NCI-H82 treated with DMSO at 0.1 percent for 48 hours (cell line): ENCODE measurements at regions not wholly inside any gene's neighbourhood (a gene's known extent, or its start where the extent isn't known, plus 50 kb on each side); places are given as distances from the start of the nearest gene placed in this dataset.

Experiments
- DNase-seq: peaks from one replicate; lab custom pipeline; 2025; ENCODE audit not compliant: unreplicated experiment; lab: John Stamatoyannopoulos, UW

DNA sequence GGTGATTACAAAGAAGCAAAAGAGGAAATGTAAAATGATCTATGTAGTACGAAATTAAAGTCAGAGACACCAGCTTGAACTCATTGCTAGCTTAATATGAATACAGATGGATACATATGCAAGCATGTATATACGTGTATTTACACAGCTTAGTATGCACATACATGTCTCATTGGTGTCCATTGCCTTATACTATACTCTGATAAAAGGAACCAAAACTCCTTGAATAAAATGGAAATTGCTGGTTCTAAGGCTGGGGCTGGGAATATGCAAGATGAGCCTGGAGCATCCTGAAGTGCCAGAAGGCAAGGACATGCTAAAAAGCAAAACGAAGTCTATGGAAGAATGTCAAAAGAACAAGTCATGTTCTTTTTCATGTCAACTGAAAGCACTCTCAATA is 1424.4 kb upstream of the SLC39A10 start:
- DNase-seq: no peak

DNA sequence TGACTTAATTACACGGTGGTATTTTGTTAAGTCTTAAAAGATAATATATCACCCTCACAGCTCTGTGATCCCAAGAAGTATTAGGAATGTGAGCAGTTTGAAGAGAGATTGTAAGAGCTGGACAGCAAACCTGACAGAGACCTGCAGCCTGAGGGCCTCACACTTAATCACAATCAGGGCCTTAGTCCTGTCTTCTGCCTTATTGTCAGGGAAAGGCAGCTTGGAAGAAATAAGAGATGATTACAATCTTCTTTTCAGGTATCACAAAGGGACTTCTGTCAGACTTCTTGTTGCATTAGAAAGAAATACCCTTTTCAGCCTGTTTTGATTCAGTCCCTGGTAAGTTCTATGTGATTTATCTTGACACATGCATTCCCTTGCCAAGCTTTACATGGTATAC is 1433.8 kb upstream of the SLC39A10 start:
- no peak for DNase-seq

GRCh38 chr2:194214192-194214591 is 1442.8 kb upstream of the SLC39A10 start:
- no peak for DNase-seq

DNA sequence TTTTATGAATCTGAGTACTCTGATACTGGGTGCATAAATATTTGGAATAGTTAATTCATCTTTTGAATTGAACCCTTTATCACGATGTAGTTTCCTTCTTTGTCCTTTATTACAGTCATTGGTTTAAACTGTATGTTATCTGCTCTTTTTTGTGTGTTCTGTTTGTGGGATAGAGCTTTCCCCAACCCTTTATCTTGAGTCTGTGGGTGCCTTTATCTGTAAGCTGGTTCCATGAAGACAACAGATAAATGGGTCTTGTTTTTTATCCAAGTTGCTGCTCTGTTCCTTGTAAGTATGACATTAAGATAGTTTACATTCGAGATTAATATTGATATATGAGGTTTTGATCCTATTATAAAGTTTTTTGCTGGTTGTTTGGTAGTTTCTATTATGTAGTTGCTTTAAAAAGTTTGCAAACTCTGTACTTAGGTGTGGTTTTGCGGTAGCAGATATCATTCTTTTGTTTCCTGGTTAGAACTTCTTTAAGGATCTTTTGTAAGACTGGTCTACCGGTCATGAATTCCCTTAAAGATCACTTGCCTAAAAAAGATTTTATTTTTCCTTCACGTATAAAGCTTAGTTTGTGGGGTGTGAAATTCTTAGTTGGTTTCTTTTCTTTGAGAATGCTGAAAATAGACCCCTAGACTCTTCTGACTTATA is 1451.3 kb upstream of the SLC39A10 start:
- DNase-seq: no peak

DNA sequence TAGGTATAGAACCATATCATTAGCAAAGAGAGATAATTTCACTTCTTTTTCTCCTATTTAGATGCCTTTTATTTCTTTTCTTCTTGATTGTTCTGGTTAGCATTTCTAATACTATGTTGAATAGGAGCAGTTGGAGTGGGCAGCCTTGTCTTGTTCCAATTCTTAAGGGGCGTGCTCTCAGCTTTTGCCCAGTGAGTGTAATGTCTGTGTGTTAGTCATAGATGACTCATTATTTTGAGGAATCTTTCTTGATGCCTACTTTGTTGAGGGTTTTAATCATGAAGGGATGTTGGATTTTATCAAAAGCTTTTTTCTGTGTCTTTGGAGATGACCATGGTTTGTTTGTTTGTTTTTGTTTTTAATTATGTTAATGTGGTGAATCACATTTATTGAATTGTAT is 1453.1 kb upstream of the SLC39A10 start:
- DNase-seq: no peak

DNA sequence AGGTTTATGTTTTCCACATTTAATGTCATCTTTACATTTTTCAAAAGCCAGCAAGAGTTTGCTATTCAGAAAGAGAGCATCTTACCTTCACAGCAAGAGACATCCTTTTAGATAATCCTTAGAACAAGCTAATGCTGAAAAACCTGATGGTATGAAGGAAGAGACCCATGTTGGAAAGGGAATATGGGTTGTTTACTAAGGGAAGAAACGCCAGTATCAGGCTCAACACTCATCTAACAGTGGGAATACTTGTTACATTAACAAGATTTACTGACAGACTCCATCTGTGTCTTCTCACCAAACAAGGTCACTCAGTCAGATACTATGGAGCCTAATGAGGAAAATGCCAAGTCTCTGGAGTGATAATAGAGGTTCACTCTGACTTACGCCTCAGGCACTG is 1474.1 kb upstream of the SLC39A10 start:
- DNase-seq: peak; percentile 13

DNA sequence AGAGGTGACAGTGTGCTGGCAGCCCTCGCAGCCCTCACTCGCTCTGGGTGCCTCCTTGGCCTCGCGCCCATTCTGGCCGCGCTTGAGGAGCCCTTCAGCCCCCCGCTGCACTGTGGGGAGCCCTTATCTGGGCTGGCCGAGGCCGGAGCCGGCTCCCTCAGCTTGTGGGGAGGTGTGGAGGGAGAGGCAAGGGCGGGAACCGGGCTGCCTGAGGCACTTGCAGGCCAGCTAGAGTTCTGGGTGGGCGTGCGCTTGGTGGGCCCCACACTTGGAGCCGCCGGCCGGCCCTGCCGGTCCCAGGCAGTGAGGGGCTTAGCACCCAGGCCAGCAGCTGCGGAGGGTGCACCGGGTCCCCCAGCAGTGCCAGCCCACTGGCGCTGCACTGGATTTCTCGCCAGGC is 1480.9 kb upstream of the SLC39A10 start:
- DNase-seq: no peak

GRCh38 chr2:194166818-194167217 is 1490.2 kb upstream of the SLC39A10 start:
- peak; percentile 21 for DNase-seq

- DNase-seq: no peak
These were observed 1501.6 kb upstream of the SLC39A10 start for GRCh38 chr2:194155431-194155830.

- DNase-seq: no peak
These were observed 1505.8 kb upstream of the SLC39A10 start for GRCh38 chr2:194151231-194151630.

- no peak for DNase-seq
These were observed 1521.6 kb upstream of the SLC39A10 start for GRCh38 chr2:194135463-194135862.

DNA sequence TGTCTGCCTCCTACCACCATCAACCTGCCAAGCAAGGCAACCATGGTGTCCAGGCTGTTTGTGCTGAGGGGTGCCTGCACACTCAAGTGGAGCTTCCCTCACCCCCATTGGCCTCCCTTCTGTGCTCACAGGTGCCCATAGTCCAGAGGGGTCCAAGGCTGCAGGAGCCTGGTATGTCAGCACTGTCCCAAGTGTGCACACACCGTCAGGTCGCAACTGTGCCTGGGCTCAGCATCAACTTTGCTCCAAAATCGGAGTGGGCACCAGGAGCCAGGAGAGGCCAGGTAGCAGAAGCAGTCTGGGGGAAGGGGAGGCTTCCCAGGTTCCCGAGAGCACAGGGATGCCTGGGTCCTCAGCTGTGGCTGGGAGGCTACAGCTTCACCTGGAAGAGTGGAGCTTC is 1528.2 kb upstream of the SLC39A10 start:
- DNase-seq: no peak

- no peak for DNase-seq
These were observed 1530.6 kb upstream of the SLC39A10 start for GRCh38 chr2:194126418-194126817.

- DNase-seq: no peak
These were observed 1540.2 kb upstream of the SLC39A10 start for GRCh38 chr2:194116861-194117260.

DNA sequence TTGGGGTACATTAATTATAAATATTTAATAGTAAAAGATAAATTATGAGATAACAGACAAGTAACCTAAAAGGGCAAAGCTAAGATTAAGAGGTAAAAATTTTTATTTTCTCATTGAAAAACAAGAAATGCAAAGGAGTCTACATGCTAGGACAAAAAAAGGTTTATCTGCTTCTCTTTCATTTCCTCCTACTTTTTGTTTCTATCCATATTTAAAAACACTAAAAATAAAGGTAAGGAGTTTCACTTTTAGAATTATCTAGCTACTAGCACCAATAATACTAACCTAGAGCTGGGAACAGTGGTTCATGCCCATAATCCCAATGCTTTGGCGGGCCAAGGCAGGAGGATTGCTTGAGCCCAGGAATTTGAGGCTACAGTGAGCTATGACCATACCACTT is 1551.7 kb upstream of the SLC39A10 start:
- no peak for DNase-seq

DNA sequence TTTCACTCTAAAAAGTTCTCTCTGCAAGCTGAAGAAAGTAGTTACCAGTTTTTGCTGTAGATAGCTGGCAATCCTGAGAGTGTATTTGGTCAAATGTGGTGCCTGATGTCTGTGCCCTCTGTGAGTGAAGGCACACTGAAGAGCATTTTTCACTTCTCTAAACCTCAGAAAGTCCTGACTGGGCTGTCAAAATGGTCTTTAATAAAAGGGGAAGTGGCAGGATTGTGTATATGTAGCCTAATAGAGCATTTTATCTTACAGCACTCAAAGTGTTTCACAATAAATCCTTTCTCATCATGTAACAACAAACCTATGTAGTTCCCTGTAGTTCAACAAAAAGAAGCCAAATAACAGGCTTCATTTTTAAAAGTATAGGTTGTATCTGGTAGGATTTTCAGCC is 1552.3 kb upstream of the SLC39A10 start:
- DNase-seq: no peak

GRCh38 chr2:194103941-194104659 is 1552.9 kb upstream of the SLC39A10 start:
- no peak for DNase-seq

GRCh38 chr2:194102546-194102945 is 1554.5 kb upstream of the SLC39A10 start:
- no peak for DNase-seq

DNA sequence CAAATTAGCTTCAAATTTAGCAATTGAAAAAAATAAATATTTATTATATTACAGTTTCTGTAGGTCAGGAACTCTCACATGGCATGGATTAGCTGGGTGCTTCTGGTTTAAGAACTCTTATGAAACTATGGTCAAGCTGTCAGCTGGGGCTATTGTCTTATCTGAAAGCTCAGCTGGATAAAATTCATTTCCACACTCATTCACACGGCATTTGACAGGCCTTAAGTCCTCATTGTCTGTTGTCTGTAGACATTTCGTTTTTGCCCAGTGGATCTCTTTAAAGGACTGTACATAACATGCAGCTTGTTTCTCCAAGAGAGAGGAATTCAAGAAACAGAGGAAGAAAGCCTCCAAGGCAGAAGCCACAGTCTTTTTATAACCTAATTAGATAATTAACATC is 1556.8 kb upstream of the SLC39A10 start:
- no peak for DNase-seq

DNA sequence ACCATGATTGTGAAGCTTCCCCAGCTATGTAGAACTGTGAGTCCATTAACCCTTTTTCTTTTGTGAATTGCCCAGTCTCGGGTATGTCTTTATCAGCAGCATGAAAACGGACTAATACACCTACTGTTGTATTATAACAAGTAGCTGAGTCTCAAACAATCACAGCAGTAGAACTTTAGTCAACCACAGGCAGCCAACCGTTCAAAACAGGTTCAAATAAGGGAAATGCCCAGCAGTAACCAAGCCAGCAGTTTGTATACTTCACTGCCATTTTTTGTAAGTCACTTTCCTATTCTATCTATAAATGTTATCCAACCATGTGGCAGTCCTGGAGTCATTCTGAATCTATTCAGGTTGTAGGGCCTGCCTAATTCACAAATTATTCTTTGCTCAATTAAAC is 1560.6 kb upstream of the SLC39A10 start:
- DNase-seq: no peak

DNA sequence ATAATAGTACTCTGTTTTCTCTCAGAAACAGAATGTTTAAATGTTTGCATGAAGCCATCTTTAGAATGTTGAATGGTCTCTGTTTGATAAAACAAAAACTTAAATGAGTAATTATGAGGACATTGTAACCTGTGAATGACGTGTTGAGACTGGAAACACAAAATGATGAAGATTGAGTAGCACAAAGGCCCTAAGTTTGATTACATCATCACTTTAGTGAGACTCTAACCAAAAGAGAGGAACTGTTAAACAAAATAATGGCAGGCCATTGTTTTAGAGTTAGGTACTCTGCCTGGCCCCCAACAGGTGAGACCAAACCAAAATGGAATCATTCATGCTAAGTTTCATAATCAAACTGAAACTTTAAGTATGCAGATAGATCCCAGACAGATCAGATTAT is 1561.7 kb upstream of the SLC39A10 start:
- no peak for DNase-seq

DNA sequence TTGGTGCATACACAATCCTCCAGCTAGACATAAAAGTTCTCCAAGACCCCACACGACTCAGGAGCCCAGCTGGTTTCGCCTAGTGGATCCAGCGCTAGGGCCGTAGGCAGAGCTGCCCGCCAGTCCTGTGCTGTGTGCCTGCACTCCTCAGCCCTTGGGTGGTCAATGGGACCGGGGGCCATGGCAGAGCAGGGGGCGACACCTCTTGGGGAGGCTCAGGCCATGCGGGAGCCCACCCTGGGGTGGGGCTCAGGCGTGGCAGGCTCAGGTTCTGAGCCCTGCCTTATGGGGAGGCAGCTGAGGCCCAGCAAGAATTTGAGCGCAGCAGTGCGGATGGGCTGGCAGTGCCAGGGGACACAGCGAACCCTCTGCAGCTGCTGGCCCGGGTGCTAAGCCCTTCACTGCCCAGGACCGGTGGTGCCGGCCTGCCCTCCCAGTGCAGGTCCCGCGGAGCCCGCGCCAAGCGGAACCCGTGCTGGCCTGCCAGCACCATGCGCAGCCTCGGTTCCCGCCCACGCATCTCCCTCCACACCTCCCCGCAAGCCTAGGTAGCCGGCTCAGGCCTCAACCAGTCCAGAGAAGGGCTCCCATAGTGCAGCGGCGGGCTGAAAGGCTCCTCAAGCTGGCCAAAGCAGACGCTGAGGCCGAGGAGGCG is 1566.6 kb upstream of the SLC39A10 start:
- no peak for DNase-seq
